GM19438 (cell line): ENCODE measurements at regions not wholly inside any gene's neighbourhood (a gene's known extent, or its start where the extent isn't known, plus 50 kb on each side); places are given as distances from the start of the nearest gene placed in this dataset.
"Not testable (repeated sequence)": the region's sequence is repeated elsewhere in the genome, so short reads cannot be mapped to it uniquely, and the experiment has no call there.

Experiments used
- ATAC-seq: cut with Tn5 transposase; IDR thresholded peaks from one replicate; pipeline ENCODE4 v1.9.1; 2021; ENCODE audit warnings: low read depth; ENCODE audit not compliant: unreplicated experiment

DNA sequence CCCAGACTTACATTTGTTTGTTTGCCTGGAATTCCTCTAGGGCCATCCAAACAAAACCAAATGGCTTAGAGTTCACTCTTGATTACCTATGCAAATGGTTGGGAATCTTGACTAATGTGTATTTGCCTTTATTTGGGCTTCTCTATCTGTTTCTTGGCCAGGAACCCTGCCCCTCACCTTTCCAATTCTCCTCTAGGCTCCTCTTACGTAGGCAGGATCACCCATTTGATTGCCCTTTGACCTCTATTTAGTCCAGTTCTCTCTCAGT, 123.0 kb upstream of the DYRK2 start:
- no peak for ATAC-seq

DNA sequence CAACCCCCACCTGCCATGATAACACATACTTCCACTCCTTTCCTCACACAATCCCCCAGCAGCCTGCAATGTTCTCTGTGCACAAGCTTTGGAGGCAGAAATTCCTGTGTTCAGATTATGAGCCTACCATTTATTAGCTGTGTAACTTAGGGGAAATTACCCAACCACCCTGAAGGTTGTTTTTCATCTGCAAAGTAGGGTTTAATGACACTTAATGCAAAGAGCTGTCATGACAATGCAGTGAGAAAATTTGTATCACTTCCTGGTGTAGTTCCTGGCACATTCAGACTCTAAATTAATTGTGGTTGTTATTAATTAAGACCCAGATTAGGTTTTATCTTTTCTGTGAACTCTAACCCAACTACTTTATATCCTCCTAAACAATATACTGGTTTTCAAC, 122.4 kb upstream of the DYRK2 start:
- no peak for ATAC-seq

DNA sequence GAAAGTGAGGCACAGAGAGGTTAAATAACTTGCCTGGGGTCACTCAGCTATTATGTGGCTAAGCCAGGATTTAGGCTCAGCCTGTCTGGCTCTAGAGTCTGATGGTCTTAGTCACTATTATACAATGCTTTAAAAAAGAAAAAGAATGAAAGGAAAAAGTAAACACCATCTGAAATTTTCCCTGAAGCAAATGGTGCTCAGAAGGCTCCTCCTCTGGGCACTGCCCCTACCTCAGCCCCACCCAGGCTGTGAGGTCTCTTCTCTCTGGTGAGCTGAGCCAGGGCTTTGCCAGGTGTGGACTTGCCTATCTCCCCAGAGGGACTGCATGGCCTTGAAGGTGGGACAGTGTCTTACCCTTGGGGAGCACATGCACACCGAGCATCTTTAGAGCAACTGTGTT, 117.5 kb upstream of the DYRK2 start:
- ATAC-seq, result no peak

DNA sequence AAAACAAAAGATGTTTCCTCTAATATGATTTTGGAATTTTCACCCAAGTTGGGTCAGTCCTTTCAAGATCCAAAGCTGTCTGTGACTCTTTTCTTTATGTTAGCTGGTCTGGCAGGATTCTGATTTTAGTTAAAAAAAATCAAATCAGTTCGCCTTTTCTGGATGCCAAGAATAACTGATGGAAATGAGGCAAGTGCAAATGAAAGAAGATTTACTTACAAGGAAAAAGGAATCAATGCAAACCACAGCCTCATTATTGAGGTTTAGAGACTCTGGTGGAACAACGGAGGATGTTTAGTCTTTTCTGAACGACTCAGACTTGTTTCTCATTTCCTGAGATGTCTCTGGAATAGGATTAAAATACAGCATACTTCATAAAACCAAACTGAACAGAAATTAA, 117.0 kb upstream of the DYRK2 start:
- ATAC-seq, result no peak

DNA sequence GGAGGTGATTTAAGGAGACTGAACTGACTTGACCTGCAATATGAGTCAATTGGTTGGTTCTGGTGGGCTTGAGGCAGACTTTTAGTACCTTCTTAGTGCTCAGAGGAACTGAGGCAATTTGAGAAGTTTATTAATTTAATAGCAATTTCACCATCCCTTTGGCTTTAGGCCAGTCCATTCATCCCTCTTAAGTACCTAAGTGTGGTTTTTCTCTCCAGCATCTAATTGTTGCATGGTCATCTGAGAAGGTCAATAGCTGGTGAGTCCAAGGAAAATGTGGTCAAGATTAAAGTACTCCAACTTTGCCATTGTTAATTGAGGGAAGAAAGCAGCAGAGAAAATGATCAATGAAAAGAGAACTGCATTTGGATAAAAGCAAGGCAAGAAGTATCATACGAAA, 115.4 kb upstream of the DYRK2 start:
- no peak for ATAC-seq

DNA sequence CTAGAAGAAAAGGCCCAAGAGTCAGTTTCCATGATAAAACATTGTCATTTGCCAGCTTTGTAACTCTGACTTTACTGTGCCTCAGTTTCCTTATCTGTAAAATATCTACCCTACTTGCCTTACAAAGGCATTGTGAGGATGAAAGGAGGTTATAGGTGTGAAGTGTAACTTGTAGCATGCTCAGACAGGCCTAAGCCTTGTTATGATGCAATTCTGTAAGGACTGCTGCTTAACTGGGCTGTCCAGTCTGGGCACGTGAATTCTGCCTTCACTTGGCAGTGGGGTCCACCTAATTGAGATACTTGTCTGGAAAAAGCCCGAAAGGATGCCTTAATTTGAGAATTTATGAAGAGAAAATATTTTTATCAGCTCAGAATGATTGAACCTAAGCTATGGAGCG, 114.5 kb upstream of the DYRK2 start:
- ATAC-seq, result no peak

DNA sequence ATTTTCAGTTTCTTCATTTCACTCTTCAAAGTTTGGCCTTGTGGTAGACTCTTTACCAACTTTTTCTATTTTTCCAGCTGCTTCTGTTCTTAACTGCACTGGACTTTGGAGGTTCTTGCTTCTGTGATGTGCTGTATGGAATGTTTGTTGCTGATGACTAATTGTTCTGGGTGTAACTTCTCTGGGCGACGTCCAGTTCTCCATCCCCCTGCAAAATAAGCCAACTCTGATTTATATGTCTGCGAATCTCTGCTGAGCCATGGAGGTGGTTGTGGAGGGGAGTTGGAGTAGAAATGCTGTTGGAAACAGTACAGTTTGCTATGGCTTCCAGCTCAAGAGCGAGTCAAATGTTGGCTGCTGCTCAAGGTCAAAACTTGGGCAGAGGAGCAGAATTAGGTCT, 113.9 kb upstream of the DYRK2 start:
- no peak for ATAC-seq

DNA sequence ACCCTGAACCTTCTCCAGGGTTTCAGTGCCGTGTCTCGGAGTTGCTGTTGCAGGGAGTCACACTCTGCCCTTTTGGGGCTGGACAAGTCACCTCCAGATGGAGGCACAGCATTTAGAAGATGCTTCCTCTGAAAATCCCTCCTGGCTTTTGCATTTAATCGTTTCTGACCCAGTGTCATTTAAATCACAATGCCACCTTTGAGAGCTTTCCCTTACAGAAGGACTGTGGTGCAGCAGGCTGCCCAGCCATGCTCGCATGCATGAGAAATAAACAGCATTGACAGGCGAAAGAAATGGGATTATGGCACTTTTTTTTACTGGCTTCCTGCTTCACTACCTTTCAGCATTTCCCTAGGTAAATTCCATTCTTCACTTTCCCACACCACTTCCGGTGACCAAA, 113.4 kb upstream of the DYRK2 start:
- ATAC-seq, result no peak

DNA sequence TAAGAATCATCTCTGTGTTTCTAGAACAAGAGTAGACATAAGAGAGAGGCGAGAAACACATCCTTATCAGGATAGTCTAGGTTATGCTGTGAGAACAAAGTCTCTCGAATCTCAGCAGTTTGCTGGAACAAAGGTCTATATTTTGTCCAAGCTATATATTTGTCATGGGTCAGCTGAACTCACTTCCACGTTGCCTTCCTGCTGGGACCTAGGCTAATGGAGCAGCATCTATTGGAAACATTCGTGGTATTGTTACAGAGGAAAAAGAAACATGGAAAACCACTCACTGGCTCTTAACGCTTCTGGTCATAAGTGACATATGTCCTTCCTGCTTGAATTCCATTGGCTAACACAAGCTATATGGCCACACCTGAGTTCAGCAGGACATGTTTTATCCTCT, 112.6 kb upstream of the DYRK2 start:
- no peak for ATAC-seq

DNA sequence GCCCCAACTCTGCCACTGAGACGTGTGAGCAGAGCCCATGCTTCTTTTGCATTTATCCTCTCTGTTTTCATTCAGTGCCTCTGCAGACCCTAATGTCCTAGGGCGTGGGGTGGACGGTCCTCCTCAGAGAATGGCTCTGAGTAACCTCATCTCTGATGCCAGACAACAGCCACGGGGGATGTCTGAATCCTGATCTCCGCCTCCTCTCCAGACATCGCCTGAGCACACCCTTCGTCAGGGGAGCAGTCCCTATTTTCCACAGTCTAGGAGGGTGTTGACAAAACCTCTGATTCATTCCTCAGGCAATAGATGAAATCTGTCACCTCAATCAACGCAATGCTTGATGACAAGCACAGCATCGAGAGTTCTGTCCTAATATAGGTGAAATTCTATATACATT, 109.2 kb upstream of the DYRK2 start:
- no peak for ATAC-seq

DNA sequence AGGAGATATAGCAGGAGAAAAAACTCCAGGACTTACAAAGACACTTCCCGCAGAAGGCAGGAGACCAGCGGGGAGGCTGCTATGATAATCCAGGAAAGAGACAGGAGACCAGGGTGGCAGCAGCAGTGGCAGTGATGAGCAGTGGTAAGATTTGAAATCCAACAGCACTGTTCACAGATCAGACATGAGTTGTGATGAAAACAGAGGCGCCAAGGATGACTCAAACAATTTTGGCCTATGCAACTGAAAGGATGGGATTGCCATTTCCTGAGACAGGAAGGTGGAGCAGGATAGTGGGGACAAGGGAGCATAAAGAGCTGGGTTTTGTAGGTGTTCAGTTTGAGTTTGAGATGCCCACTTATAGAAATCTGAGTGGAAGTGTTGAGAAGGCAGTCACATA, 108.6 kb upstream of the DYRK2 start:
- no peak for ATAC-seq

DNA sequence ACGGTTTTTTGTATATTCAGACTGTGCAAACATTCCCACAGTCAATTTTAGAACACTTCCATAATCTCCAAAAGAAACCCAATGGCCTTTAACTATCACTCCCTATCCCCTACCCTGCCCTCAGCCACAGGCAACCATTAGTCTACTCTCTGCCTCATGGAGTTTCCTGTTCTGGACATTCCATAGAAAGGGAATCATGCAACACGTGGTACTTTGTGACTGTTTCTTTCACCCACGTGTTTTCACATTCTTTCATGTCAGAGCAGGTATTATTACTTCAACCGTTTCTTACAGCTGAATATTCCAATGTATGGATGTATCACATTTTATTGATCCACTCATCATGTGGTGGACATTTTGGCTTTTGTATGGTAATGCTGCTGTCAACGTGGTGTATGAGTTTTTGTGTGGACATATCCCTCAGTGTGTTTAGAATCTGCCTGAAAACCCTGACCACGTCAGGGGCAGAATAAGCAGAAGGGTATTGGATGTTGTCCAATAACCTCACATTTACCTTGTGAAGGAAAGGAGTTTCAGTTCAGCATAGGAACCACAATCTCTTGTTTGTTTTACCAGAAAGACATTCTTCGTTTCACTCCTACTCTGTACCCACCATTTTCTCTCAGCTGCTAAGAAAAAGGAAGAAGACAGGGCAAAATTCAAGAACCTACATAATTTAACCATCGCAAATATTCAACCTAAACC, 107.5 kb upstream of the DYRK2 start:
- peak; percentile 73 for ATAC-seq

DNA sequence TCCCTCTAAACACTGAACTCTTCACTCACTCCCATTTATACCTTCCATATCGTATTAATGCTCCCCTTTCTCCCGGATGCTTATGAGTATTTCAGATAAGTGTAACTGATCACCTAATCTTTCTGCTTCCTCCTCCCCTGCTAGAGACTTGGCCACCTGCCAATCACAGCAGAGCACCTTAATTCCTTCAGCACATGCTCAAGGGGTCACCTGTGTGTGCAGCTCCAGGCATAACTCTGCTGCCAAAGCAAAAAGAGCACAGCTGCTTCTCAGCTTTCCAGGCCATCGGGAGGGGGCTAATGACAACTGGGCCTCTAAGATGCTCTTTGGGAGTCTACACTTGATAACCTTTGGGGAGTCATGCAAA, 106.9 kb upstream of the DYRK2 start:
- peak; percentile 4 for ATAC-seq

DNA sequence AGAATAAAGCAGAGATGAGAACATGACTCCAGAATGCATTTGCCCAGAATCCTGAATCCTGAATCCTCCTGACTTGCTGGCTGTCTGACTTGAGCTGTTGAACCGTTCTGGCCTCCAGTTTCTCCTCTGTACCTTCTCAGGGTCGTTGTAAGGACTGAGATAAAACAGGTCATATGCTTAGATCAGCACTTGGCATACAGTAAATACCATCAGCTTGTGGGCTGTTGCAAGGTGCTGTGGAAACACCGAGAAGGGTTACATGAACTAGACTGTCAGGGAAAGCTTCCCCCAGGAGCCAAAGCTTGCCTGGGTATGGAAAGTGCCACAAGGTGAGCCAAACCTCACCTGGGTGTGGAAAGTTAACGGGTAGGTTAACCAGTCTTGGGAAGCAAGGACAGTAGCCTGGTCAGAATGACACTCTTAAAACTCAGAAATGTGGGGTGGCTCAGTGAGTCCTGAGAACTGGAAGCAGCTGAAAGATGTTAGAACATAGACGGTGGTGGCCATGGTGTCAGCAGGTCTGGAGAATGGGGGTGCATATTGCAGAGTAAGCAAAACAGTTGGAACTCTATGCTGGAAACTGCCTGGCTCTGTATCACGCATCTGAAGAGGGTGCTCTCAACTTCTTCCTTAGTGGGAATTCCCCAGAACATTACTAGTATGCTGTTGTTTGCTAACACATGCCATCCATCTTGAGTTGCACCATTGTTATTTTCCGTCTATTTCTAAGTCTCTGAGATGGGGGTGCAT, 105.3 kb upstream of the DYRK2 start:
- ATAC-seq, result no peak

DNA sequence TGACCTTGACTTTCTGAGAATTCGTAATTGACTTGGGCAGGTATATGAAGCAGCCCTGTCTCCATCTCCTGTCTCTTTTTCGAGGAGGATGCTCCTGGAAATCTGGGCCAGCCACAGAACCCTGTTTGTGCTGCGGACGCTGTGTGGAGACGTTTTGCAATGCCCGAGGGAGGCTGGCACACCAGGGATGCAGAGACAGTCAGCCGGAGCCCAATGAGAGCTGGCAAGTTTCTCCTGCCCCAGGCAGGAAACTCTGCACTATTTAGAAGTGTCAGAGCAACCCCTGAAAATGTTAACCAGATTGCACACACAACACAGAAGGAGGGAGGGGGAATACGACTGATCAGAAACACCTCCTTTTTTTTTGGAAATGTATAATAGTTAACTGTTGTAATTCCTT, 103.2 kb upstream of the DYRK2 start:
- no peak for ATAC-seq

DNA sequence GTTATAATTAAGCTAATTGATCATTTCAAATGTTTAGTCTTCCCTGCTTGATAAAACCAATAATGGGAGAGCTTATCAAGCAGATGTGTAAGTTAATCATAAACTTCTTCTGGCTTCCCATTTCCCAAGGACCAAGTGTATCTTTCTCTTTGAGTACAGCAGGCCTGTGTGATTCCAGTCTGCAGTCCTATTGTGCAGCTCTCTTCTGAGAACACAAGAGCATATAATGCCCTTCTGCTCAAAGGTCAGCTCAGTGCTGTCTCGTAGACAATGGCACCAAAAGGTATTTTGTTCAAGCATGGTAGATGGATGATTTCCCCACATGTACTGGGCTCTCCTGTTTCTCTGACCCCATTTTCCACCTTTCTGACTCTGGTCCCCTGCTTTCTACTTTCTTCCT, 101.8 kb upstream of the DYRK2 start:
- ATAC-seq, result no peak

DNA sequence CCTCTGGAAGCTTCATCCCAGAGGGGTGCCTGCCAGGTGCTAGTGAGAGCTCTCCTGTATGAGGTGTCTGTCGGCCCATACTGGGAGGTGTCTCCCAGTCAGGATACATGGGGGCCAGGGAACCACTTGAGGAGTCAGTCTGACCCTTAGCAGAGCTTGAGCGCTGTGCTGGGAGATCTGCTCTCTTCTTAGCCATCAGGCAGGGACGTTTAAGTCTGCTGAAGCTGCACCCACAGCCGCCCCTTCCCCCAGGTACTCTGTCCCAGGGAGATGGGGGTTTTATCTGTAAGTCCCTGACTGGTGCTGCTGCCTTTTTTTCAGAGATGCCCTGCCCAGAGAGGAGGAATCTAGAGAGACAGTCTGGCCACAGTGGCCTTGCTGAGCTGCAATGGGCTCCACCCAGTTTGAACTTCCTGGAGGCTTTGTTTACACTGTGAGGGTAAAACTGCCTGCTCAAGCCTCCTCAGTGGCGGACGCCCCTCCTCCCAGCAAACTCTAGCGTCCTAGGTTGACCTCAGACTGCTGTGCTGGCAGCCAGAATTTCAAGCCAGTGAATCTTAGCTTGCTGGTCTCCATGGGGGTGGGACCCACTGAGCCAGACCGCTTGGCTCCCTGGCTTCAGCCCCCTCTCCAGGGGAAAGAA, 93.3 kb upstream of the DYRK2 start:
- not testable (repeated sequence) for ATAC-seq

DNA sequence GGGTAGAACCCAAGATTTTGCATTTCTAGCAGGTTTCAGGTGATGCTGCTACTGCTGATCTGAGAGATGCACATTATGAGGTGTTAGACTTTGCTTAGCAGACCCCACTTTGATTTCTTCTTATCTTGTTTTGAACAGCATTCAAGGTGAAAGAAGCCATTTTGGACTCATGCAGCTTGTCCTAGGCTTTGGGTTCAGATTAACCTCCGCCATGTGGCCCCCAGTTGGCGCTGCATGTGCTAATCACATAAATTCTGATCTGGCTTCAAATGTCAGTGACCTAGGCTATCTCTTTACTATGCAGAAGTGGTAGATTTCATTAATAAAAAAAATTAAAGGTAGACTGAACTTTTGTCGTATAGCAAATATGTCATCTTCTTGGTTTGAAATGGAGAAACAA, 89.8 kb upstream of the DYRK2 start:
- ATAC-seq, result no peak

DNA sequence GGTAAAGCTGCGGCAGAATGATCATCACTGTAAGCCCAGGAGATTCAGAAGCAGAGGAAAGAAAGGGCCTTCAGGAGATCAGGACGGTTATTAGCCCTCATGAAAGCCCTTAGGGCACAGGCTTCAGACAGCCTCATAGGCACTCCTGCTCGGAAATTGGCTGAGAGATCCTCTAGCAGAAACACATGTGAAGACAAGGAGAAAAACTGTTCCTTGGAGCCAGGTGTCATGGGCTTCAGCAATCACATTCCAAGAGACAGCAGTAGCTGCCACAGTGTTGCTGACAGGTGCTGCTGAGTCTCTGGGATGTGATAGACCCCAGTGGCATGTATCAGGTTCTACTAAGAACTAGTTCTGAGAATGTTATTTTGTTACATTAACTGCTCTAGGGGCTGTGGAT, 88.8 kb upstream of the DYRK2 start:
- ATAC-seq, result no peak

DNA sequence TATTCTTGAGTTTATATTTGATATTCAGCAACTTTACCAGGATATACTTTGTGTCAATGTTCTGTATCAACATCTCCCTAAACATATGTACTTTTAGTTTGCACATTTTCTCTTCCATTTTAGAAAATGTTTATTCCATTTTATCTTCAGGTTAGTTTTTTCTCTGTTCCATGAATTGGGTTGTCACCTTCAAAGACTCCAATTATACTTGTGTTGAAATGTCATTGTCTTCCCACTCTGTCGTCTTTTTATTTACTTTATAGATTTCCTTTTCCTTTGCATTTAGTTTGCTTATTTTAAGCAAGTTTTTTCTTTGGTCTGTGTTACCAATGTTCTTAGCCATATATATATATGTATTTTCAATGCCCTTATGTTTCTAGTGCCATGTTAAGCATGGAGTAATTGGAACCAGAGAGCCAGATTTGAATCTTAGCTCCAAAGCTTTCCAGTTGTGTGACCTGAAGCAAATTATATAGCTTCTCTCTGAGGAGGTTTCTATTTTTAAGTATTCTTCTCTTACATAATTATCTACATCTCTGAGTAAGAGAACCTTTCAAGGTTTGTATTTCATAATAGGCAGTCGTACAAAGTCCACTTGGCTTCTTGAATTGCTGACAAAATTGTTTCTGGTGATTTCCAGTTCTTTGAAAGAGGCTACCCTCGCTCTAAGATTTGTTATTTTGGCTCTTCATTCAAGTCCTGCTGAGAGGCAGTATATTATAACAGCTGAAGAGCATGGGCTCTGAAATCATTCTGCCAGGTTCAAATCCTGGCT, 85.8 kb upstream of the DYRK2 start:
- ATAC-seq, result no peak

DNA sequence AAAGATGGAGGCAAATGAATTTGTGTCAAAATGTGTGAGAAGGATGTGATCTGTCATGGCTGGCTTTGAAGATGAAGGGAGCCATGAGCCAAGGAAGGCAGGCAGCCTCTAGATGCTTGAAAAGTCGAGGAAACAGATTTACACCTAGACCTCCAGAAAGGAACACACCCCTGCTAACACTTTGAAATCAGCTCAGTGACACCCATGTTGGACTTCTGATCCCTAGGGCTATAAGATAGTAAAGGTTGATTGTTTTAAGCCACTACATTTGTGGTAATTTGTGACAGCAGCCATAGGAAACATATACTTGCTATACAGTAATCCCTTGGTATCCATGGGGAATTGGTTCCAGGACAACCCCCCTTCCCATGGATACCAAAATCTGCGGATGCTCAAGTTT, 80.5 kb upstream of the DYRK2 start:
- ATAC-seq, result no peak

DNA sequence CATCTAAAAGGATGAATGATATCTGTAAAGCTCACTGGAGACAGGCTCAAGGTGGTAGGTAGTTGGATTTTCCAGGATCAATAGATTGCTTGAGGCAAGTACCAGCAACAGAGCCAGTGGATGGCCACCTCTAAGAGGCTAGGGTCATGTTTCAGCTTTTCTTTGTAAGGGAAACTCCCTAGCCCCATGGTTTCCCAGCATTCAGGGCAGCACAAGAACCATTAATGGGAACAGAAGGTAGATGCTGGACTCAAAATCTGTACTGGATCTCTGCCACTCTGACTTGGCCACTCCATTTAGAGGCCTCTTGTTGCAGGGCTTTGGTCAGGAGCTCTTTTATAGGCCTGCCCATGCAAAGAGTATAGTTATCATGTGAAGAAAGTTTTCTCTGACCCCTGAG, 76.1 kb upstream of the DYRK2 start:
- ATAC-seq, result no peak
